H1 (cell line): ENCODE measurements at regions not wholly inside any gene's neighbourhood (a gene's known extent, or its start where the extent isn't known, plus 50 kb on each side); places are given as distances from the start of the nearest gene placed in this dataset.

Source experiments
- TAF7 ChIP-seq: optimal IDR thresholded peaks from 2 replicates; pipeline ENCODE3; 2011; ENCODE audit warnings: low read depth, mild to moderate bottlenecking, inconsistent platforms, low read length, moderate library complexity, borderline replicate concordance
- YY1 ChIP-seq: IDR thresholded peaks from 2 replicates; pipeline ENCODE4 v1.6.1; 2011; ENCODE audit warnings: low read depth, mild to moderate bottlenecking, low read length

DNA sequence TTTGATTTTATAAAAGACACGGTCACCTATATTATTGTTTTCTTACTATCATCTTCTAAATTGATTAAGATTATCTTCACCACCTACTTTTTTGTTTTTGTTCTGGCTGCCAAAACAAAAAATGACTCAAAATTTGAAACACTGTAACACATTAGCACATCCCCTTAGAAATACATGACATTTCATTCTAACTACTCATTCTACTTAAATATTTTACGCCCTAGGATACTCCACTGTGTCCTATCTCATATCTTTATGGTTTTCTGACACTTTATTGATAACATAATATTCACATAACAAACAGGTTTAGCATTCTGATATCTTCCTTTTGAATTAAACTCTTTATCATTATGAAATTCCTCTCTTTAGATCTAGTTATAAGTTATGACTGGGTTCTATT is 656.2 kb downstream of the GBE1 start (continued):
- TF ChIP-seq YY1 = no peak
- TF ChIP-seq TAF7 = no peak
- TF ChIP-seq, all 59 proteins: peak for 0
